GM12865 (cell line): ENCODE measurements at regions not wholly inside any gene's neighbourhood (a gene's known extent, or its start where the extent isn't known, plus 50 kb on each side); places are given as distances from the start of the nearest gene placed in this dataset.
A peak's percentile ranks its signal among the peaks of the same experiment; 100 is the strongest.

Source experiments
- DNase-seq: peaks from one replicate; pipeline ENCODE4 v3.0.0; 2010; ENCODE audit warnings: low read depth
- H3K4me3 ChIP-seq: 2 replicates; pipeline ENCODE4 v1.5.1; 2011; ENCODE audit warnings: mild to moderate bottlenecking, low read depth, low read length, control low read depth
- TF ChIP-seq, protein P1 (sequence below): IDR thresholded peaks from 2 replicates; pipeline ENCODE4 v1.5.1; 2011; ENCODE audit warnings: low read length, control low read depth, low read depth, inconsistent platforms; ENCODE audit not compliant: insufficient read depth; ENCODE audit errors: missing control alignments

DNA sequence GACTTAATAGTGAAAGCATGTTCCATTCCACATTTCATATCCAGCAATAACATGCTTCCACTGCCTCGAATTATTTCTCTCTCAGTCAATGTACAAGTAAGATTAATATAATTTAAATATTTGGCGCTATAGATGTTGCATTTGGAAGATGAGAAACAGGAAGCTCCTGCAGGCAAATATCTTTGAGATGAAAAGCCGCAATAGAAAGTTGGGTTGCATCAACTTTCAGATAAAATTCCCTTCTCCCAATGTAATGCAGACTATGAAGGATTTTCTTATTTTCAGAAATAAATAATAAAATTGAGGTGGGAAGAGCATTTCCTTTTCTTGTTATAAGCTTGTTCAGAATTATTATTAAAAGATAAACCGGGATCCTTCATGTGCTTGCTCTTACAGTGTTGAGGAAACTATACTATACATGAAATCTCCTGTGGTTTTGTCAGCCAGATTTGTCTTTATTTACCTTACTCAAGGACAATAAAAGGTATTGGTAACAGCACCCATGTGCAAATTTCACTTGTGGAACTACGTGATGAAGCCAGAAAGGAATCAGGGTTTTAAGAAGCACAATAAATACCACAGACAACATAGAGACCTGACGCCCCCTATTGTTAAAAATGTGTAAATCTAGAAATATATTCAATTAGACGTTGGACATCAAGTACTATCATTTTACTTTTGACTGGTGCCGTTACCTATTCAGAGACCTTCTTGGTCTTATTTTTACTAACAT, 307.0 kb downstream of the ARPP21 start:
- peak; percentile 8 for DNase-seq
- TF ChIP-seq, protein P1, sequence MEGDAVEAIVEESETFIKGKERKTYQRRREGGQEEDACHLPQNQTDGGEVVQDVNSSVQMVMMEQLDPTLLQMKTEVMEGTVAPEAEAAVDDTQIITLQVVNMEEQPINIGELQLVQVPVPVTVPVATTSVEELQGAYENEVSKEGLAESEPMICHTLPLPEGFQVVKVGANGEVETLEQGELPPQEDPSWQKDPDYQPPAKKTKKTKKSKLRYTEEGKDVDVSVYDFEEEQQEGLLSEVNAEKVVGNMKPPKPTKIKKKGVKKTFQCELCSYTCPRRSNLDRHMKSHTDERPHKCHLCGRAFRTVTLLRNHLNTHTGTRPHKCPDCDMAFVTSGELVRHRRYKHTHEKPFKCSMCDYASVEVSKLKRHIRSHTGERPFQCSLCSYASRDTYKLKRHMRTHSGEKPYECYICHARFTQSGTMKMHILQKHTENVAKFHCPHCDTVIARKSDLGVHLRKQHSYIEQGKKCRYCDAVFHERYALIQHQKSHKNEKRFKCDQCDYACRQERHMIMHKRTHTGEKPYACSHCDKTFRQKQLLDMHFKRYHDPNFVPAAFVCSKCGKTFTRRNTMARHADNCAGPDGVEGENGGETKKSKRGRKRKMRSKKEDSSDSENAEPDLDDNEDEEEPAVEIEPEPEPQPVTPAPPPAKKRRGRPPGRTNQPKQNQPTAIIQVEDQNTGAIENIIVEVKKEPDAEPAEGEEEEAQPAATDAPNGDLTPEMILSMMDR = peak; percentile 19
- H3K4me3 ChIP-seq = no peak overlapping the region

DNA sequence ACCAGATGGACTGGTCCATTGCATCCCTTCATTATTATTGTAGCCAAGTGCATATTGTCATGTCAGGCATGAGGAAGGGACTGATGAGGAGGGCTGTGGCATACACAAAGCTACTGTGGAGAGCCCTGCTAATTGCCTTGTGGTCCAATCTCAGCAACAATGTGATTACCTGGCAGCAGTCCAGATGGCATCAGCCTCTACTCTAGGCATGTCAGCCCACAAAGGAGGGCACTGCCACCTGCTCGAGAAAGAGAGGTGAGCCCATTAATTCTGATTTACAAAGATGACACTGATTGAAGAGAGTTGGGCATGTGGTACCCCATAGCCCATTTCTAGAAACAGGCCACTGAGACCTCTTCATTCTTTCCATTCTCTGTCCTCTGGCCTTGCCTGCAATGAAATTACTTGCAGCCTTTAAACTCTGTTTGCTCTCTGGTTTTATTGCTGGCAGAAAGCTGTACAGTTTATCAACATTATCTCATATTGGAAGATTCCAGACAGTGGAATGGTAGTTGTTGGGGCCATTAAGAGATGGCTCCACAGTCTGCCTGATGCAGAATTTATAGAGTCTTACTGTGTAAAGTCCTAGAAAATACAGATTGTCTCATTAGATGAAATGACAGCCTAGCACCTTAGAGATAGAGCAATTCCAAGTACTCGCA, 307.7 kb downstream of the ARPP21 start:
- TF ChIP-seq, protein P1 = no peak
- no peak overlapping the region for H3K4me3 ChIP-seq
- DNase-seq = no peak

DNA sequence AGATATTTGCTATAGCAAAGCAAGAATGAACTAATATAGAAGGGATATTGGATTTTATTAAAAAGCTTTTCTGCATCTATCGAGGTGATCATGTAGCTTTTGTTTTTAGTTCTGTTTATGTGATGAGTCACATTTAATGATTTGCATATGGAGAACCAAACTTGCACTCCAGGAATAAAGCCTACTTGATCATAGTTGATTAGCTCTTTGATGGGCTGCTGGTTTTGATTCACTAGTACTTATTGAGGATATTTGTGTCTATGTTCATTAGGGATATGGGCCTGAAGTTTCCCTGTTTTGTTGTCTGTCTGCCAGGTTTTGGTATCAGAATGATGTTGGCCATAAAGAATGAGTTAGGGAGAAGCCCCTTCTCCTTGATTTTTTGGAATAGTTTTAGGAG, 310.7 kb downstream of the ARPP21 start:
- no peak for DNase-seq
- TF ChIP-seq, protein P1 = no peak
- no peak overlapping the region for H3K4me3 ChIP-seq

DNA sequence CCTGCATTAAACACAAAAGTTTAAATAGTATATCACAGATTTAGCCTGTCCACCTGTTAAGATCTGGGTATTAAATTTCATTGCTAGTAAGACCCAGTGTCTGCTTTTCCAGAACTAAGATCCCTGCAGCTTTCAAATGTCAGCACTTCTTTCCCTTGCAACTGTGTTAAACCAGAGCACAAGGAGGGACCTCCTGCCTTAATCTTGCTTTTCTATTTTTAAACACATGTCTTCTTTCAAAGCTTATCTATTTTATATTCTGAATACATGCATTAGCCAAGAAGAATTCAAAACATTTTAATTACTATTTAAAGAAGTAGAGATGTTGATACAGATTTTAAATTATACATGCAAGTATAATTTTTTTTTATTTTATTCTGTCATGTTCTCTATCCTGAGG, 315.1 kb downstream of the ARPP21 start:
- H3K4me3 ChIP-seq = no peak overlapping the region
- TF ChIP-seq, protein P1 = no peak
- DNase-seq = no peak

DNA sequence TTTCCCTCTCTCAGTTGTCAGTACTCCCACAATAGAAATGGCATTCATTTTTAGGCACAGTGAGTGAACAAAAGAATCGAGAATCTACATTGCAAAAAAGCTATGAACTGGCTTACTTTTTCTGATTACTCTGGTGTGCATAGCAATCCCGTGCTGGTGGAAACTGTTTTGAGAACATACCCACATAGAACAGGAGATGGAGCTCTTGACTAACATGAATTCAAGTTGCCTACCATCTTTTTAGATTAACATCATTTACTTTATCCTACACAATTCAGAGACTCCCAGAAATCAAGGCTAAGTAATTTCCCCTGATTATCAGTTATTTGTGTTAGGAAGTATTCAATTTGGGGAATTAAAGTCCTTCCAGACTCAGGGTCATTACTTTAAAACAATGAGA, 326.6 kb downstream of the ARPP21 start:
- DNase-seq = peak; percentile 17
- H3K4me3 ChIP-seq = no peak overlapping the region
- TF ChIP-seq, protein P1 = peak; percentile 19

DNA sequence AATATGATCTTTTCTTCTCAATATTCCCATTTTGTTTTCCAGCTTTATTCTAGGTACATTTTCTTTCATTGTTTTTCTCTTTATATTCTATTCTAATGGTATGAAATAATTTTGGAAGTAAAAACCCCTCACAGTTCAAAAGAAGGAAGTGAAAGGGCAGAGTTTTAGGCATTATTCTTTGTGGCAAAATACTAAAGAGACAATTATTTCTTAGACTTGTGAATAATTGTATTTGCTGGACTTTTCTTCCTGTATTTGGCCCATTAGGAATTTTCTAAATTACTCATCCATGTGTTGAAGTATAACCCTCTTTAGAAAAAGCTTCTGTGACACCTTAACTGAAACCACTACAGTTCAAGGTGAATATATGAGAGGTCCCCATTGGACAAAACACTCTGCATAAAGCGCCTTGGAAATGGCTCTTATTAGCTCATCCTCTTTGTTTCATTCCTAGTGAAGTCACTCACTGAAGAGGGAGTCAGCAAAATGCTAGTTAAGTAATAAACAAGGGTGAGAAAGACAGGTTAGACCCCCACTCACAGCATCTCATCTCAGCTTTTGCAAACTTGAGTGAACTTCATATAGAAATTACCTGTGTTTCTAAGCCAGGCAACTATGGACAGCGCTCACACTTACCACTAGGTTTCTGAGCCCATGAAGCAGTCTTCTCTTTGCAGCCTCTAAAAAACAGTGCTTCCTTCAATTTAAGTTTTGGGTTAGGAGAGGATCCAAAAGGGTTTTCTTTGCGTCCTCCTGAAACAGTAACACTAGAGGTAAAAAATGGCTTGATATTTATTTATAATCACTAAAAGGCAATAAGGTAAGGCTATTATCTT, 327.5 kb downstream of the ARPP21 start:
- H3K4me3 ChIP-seq = no peak overlapping the region
- no peak for DNase-seq
- TF ChIP-seq, protein P1 = no peak
